ENCODE measurements at regions not wholly inside any gene's neighbourhood (a gene's known extent, or its start where the extent isn't known, plus 50 kb on each side); places are given as distances from the start of the nearest gene placed in this dataset.
"Not testable (repeated sequence)": the region's sequence is repeated elsewhere in the genome, so short reads cannot be mapped to it uniquely, and the experiment has no call there.

DNA sequence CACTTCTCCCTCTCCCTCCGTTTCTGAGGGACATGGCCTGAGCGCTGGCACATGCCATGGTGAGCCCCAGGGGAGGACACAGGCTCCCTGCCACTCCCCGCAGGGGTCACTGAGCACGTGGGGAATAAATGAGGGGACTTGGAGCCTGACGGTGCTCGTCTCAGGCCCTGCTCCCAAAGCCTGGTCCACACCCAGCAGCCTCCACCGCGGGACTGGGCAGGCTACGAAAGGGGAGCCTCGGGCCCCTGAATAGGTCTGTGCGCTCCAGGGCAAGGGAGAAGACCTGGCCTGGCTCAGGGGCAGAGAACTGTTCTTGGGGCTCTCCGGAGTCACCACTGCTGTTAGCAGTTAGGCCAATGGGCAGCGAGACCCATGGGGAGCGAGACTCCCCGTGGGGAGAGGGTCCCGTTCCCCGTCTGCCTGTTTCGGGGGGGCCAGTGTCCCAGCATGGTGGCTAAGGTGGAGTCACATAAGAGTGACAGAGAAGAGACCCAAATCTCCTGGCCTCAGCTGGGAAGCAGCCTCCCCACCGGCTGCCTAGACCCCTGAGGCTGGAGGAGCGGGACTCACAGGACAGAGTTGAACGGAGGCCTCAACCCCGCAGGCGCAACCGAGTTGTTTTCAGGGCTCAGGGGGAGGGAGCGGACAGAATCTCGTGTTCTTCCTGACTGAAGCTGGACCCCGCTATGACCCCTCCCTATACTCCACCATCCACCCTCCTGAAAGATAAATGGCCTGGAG lies 329.8 kb upstream of the SFSWAP start:
- DNase-seq: no peak

- DNase-seq: no peak
These were observed 329.0 kb upstream of the SFSWAP start for GRCh38 chr12:131381716-131382430.

DNA sequence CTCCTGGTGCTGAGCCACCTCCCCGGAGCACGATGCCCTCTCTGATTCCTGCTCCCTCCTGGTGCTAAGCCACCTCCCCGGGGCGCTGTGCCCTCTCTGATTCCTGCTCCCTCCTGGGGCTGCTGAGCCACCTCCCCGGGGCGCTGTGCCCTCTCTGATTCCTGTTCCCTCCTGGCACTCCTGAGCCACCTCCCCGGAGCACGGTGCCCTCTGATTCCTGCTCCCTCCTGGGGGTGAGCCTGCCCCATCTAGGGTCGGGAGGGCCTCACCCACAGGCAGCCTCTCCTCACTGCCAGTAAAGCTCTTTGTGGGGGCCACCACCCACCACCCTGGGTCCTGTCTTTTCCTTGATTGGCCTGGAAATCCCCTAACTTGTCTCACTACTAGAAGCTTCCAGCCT lies 327.6 kb upstream of the SFSWAP start:
- no peak for DNase-seq

GRCh38 chr12:131383741-131384543 lies 326.9 kb upstream of the SFSWAP start:
- DNase-seq: no peak

DNA sequence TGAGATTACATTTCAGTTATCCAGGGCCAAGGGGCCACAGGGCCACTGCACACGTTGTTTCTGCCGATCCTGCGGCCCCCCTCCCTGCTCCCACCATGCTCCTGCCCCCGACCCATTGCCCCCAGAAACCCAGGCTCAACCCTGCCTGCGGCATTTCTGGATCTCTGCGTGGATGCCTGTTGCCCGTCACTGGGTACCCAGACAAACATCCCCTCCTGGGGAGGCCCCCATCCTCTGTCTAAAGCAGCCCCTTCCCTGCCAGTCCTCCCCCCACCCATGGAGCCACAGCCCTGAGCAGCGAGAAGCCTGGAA lies 326.4 kb upstream of the SFSWAP start:
- no peak for DNase-seq

- no peak for DNase-seq
These were observed 325.4 kb upstream of the SFSWAP start for GRCh38 chr12:131385313-131386166.

DNA sequence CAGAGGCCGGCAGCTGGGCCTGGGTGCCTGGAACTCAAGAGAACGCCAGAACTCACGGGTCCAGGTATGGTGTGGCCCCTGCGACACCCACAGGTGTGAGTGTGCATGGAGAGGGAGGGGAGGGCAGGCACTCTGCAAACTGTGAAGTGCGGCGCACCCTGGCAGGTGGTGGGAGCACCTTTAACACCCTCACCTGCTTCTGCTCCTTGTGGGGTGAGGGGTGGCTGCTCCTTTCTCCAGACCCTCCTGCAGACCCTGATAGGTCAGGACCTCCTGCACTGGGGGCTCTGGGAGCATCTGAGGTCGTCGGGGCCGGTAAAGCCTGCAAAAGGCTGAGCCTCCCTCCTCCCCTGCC lies 324.7 kb upstream of the SFSWAP start:
- DNase-seq: no peak

GRCh38 chr12:131386781-131387180 lies 324.1 kb upstream of the SFSWAP start:
- no peak for DNase-seq

DNA sequence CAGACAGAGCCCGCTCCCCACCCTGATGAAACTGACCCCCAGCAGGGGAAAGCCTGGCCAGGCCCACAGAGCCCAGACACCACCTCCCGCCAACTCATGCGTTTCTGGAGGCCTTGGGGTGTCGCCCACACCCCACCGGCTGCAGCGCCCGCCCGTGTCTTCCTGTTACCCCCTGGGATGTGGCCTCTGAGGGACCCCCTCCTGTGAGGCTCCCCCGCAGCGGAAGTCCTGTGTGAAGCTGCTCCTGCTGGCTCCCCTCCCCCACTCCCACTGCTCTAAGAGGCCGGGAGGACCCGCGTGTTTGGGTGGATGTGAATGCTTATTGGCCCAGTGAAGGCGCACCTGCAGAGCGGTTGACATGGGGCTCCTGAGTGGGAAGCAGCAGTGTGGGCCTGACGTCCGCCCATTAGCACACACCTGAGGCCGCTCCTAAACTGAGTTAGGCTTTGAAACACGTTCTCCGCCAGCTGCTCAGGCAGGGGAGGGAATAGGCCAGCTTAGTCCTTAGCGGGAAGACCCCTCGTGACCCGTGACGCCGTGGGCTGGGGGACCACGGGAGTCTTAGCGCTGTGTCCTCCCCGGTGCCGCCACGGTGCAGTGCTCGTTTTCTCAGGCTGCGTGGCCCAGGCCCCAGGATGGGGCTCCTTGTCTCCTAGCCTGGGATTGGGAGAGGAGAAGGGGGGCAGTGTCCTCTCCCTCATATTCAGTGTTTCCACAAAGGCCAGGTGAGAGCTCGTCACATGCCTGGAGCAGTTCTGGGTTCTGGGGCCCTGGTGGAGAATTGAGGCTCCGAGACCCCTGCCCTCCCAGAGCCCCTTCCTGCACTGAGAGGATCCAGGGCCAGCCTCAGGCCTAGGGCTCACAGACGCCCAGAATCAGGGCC lies 323.4 kb upstream of the SFSWAP start:
- DNase-seq: no peak

DNA sequence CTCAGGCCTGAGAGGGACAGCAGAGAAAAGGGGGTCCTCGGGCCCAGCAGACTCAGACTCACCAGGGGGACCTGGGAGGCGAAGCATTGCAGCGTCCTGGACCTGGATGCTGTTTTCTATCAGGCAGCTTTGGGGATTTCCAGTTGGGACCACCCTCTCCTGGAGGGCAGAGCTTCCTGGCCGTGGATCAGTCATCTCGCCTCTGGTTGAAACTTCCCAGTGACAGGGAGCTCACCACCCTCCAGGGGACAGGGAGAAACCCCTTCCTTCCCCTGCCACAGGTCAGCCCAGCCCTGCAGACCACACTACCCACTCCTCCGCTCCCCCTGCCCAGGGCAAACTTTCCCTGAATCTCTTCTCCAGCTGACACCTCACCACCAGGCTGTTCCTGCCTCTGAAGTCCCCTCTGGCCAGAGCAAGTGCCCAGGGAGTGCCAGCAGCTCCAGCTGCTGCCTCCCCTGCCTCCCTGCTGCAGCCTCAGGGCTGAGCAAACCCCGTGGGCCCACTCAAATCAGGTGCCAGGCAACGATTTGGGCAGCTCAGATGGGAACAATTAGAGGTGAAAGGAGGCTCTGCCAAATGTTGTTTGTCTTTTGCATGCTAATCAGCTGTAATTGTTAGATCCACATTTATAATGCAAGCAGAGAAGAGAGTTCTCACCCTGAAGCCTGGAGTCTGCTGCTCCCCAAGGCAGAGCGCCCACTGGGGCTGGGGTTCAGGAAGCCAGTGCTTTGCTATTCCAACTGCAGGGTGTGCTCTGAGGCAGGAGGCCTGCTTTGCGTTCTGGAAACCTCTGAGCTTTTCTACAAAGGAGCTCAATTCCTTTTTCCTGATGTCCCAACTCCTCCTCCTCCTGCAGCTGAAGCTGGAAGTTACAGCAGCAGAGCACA lies 322.5 kb upstream of the SFSWAP start:
- not testable (repeated sequence) for DNase-seq

- no peak for DNase-seq
These were observed 321.6 kb upstream of the SFSWAP start for GRCh38 chr12:131389054-131390013.

- no peak for DNase-seq
These were observed 320.2 kb upstream of the SFSWAP start for GRCh38 chr12:131390412-131391334.

GRCh38 chr12:131391399-131391798 lies 319.5 kb upstream of the SFSWAP start:
- DNase-seq: no peak

DNA sequence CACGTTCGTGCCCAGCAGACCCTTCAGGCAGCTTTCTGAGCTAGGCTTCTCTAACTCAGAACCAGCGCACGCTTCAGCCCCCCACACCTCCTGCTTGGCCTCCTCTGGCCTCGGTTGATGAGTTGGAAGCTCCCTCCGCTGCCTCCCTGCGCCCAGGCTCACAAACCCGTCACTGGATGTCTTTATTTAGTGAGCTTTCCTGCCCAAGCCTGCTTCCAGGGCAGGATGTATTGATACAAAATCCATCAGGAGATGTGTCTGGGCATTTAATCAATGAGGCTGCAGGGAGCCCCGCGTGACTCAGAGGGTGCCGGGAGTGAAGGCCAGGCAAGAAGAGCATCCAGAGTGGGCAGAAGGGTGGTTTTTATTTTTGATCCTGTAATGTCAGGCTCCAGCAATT lies 316.1 kb upstream of the SFSWAP start:
- DNase-seq: not testable (repeated sequence)

DNA sequence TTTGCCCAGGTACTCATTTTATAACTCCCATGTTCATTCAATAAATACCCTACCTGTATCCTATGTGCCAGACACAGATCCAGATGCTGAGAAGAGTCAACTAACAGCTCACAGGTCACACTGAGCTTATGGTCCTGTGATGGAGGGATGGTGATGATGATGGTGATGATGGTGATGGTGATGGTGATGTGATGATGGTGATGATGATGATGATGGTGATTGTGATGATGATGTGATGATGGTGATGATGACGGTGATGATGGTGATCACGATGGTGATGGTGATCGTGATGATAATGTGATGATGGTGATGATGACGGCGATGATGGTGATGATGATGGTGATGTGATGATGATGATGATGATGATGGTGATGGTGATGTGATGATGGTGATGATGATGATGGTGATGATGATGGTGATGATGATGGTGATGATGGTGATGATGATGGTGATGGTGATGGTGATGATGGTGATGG lies 315.6 kb upstream of the SFSWAP start:
- not testable (repeated sequence) for DNase-seq

DNA sequence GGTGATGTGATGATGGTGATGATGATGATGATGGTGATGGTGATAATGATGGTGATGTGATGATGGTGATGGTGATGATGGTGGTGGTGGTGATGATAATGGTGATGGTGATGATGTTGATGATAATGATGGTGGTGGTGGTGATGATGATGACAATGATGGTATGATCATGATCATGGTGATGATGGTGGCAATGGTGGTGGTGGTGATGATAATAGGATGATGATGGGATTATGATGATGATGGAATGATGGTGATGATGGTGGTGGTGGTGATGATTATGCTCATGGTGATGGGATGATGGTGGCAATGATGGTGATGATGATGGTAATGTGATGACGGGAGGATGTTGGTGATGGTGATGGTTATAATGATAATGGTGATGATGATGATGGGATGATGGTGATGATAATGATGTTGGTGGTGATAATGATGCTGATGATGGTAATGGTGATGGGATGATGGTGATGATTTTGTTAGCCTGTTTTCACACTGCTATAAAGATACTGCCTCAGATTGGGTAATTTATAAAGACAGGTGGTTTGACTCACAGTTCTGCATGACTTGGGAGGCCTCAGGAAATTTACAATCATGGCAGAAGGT lies 314.8 kb upstream of the SFSWAP start:
- DNase-seq: no peak

DNA sequence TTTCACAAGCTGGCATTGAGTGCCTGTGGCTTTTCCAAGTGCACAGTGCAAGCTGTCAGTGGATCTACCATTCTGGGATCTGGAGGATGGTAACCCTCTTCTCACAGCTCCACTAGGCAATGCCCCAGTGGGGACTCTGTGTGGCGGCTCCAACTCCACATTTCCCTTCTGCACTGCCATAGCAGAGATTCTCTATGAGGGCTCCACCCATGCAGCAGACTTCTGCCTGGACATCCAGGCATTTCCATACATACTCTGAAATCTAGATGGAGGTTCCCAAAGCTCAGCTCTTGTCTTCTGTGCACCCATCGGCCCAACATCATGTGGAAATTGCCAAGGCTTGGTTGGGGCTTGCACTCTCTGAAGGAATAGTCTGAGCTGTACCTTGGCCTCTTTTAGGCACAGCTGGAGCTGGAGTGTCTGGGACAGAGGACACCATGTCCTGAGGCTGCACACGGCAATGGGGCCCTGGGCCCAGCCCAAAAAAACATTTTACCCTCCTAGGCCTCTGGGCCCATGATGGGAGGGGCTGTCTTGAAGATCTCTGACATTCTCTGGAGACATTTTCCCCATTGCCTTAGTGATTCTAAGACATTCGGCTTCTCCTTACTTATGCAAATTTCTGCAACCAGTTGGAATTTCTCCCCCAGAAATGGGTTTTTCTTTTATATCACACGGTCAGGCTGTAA lies 313.3 kb upstream of the SFSWAP start:
- no peak for DNase-seq
